HG02763 (cell line): ENCODE measurements at regions not wholly inside any gene's neighbourhood (a gene's known extent, or its start where the extent isn't known, plus 50 kb on each side); places are given as distances from the start of the nearest gene placed in this dataset.
"Not testable (repeated sequence)": the region's sequence is repeated elsewhere in the genome, so short reads cannot be mapped to it uniquely, and the experiment has no call there.

Source experiments
- ATAC-seq: cut with Tn5 transposase; IDR thresholded peaks from one replicate; pipeline ENCODE4 v1.9.1; 2021; ENCODE audit warnings: mild to moderate bottlenecking, moderate library complexity; ENCODE audit not compliant: unreplicated experiment

GRCh38 chr16:79988089-79988488, 387.6 kb upstream of the MAF start:
- ATAC-seq: no peak

- ATAC-seq: no peak
These were observed 385.8 kb upstream of the MAF start for GRCh38 chr16:79986352-79986751.

GRCh38 chr16:79985606-79986005, 385.1 kb upstream of the MAF start:
- no peak for ATAC-seq

GRCh38 chr16:79984149-79984548, 383.6 kb upstream of the MAF start:
- ATAC-seq: not testable (repeated sequence)

GRCh38 chr16:79982862-79983261, 382.3 kb upstream of the MAF start:
- ATAC-seq: no peak

- ATAC-seq: no peak
These were observed 381.8 kb upstream of the MAF start for GRCh38 chr16:79982361-79982760.

- ATAC-seq: no peak
These were observed 381.3 kb upstream of the MAF start for GRCh38 chr16:79981814-79982213.

- no peak for ATAC-seq
These were observed 380.3 kb upstream of the MAF start for GRCh38 chr16:79980650-79981521.

- no peak for ATAC-seq
These were observed 377.7 kb upstream of the MAF start for GRCh38 chr16:79977940-79978836.

- no peak for ATAC-seq
These were observed 372.8 kb upstream of the MAF start for GRCh38 chr16:79973320-79973719.

- no peak for ATAC-seq
These were observed 371.6 kb upstream of the MAF start for GRCh38 chr16:79972053-79972704.

GRCh38 chr16:79971237-79971572, 370.7 kb upstream of the MAF start:
- ATAC-seq: no peak

- no peak for ATAC-seq
These were observed 370.2 kb upstream of the MAF start for GRCh38 chr16:79970551-79971236.

GRCh38 chr16:79970087-79970486, 369.6 kb upstream of the MAF start:
- ATAC-seq: no peak

GRCh38 chr16:79969458-79969857, 368.9 kb upstream of the MAF start:
- ATAC-seq: no peak

GRCh38 chr16:79966226-79966625, 365.7 kb upstream of the MAF start:
- no peak for ATAC-seq

- ATAC-seq: no peak
These were observed 365.2 kb upstream of the MAF start for GRCh38 chr16:79965718-79966117.

- no peak for ATAC-seq
These were observed 363.6 kb upstream of the MAF start for GRCh38 chr16:79964104-79964503.

- no peak for ATAC-seq
These were observed 362.4 kb upstream of the MAF start for GRCh38 chr16:79962962-79963361.

GRCh38 chr16:79959226-79959625, 358.7 kb upstream of the MAF start:
- no peak for ATAC-seq
